CD4-positive, alpha-beta T cell (primary cell): ENCODE measurements at regions not wholly inside any gene's neighbourhood (a gene's known extent, or its start where the extent isn't known, plus 50 kb on each side); places are given as distances from the start of the nearest gene placed in this dataset.

Source experiments
- ATAC-seq: fragments of 200-7000 bp; cut with Tn5 transposase; one replicate; pipeline ENCODE4 v1.10.0; 2022; ENCODE audit warnings: mild to moderate bottlenecking; ENCODE audit not compliant: poor library complexity
- CTCF ChIA-PET: fragments of 350-600 bp; sonication (Branson Sonifier 250); formaldehyde crosslinking; loops from one replicate; lab custom pipeline; 2021; ENCODE audit warnings: antibody characterized with exemption, inconsistent platforms; lab: Charles Lee
- POLR2A ChIA-PET: fragments of 350-600 bp; sonication (Branson Sonifier 250); formaldehyde crosslinking; loops from one replicate; lab custom pipeline; 2021; ENCODE audit warnings: antibody characterized with exemption, inconsistent platforms; lab: Charles Lee
- DNase-seq, 14 experiments: peaks; one replicate each; pipeline ENCODE4 v3.0.0-alpha.2; 2013 to 2020; ENCODE audit warnings: mixed read lengths in 2 of 14
- H3K27ac ChIP-seq, 2 donors: one replicate each; pipeline versions ENCODE4 v1.5.1 to v1.7.0; 2013; ENCODE audit warnings: low read length in 2 of 2, low read depth in 1 of 2, mild to moderate bottlenecking in 1 of 2
- H3K27me3 ChIP-seq, 2 experiments: 1 replicate in 1 of 2; 2 replicates in 1 of 2; pipeline versions ENCODE4 v1.6.1 to v1.7.0; 2013; ENCODE audit warnings: low read length in 2 of 2, control low read depth in 1 of 2, mild to moderate bottlenecking in 1 of 2, moderate library complexity in 1 of 2; ENCODE audit not compliant: insufficient read depth in 2 of 2, control insufficient read depth in 1 of 2
- H3K36me3 ChIP-seq: one replicate; pipeline ENCODE4 v1.6.1; 2013; ENCODE audit warnings: low read length, control low read depth; ENCODE audit not compliant: insufficient read depth
- H3K4me1 ChIP-seq: one replicate; pipeline ENCODE4 v1.6.1; 2013; ENCODE audit warnings: low read length, control low read depth; ENCODE audit not compliant: insufficient read depth
- H3K4me3 ChIP-seq: one replicate; pipeline ENCODE4 v1.5.1; 2013; ENCODE audit warnings: mild to moderate bottlenecking, low read length, moderate library complexity
- H3K9me3 ChIP-seq, 2 experiments: 1 replicate in 1 of 2; 2 replicates in 1 of 2; pipeline versions ENCODE4 v1.6.1 to v1.7.0; 2013; ENCODE audit warnings: low read length in 2 of 2, mild to moderate bottlenecking in 2 of 2, control low read depth in 1 of 2, moderate library complexity in 1 of 2; ENCODE audit not compliant: control insufficient read depth in 1 of 2, insufficient read depth in 1 of 2
- H3K27ac Mint-ChIP-seq: one replicate; pipeline ENCODE4 v1.8.0; 2020; ENCODE audit warnings: mixed read lengths
- H3K27me3 Mint-ChIP-seq: one replicate; pipeline ENCODE4 v1.8.0; 2021; ENCODE audit warnings: mixed read lengths
- H3K36me3 Mint-ChIP-seq: one replicate; pipeline ENCODE4 v1.8.0; 2021; ENCODE audit warnings: low read depth, mixed read lengths
- H3K4me1 Mint-ChIP-seq: one replicate; pipeline ENCODE4 v1.8.0; 2021; ENCODE audit warnings: low read depth, mixed read lengths
- H3K4me3 Mint-ChIP-seq: one replicate; pipeline ENCODE4 v1.8.0; 2020; ENCODE audit warnings: mild to moderate bottlenecking, mixed read lengths
- H3K9me3 Mint-ChIP-seq: one replicate; pipeline ENCODE4 v1.8.0; 2020; ENCODE audit warnings: mixed read lengths
- intact Hi-C, 2 experiments: fragments of 100-400 bp; cut with DNase I in 1 of 2; cut with micrococcal nuclease in 1 of 2; formaldehyde crosslinking; loops; one replicate each; pipeline versions ENCODE4 v1.15.1 to v1.9.0; 2023 to 2025; cut with DNase I, micrococcal nuclease
- TF ChIP-seq, protein P1 (sequence below): fragments of 200-600 bp; IDR thresholded peaks from one replicate; pipeline ENCODE4 v1.8.0; 2022; ENCODE audit warnings: antibody characterized with exemption, mild to moderate bottlenecking

DNA sequence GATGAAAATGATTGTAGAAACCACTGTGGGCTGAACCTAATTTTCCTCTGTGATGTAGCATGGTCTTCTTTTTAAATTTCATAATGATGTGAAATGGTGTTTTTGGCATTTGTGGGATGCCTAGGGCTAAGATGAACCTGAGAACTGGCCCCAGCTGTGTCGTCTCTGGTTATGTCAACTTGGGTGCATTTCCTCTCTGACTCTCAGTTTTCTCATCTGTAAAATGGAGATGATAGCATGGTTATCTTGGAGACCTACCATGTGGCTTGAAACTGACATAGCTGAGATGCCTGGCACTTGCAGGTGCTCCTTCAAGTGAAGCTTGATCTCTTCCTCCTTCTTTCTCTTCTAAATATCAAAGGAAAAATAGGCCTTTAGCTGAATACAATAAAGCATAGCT lies 77.8 kb downstream of the BOD1 start:
- no peaks in the 10 kb centered on the region for H3K36me3 Mint-ChIP-seq
- Histone ChIP-seq H3K9me3 (no peaks in the 10 kb centered on the region), H3K4me1 (no peaks in the 10 kb centered on the region), H3K27me3 (peaks cover 0 to 2% of the 10 kb centered on the region in 2 experiments), H3K27ac (no peak overlapping the region), H3K36me3 (no peaks in the 10 kb centered on the region), H3K4me3 (no peak overlapping the region)
- no peak overlapping the region for H3K4me3 Mint-ChIP-seq
- TF ChIP-seq, protein P1, sequence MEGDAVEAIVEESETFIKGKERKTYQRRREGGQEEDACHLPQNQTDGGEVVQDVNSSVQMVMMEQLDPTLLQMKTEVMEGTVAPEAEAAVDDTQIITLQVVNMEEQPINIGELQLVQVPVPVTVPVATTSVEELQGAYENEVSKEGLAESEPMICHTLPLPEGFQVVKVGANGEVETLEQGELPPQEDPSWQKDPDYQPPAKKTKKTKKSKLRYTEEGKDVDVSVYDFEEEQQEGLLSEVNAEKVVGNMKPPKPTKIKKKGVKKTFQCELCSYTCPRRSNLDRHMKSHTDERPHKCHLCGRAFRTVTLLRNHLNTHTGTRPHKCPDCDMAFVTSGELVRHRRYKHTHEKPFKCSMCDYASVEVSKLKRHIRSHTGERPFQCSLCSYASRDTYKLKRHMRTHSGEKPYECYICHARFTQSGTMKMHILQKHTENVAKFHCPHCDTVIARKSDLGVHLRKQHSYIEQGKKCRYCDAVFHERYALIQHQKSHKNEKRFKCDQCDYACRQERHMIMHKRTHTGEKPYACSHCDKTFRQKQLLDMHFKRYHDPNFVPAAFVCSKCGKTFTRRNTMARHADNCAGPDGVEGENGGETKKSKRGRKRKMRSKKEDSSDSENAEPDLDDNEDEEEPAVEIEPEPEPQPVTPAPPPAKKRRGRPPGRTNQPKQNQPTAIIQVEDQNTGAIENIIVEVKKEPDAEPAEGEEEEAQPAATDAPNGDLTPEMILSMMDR: no peak
- intact Hi-C loops: no loop called here
- H3K27me3 Mint-ChIP-seq: peaks cover 27% of the 10 kb centered on the region
- ChIA-PET CTCF (no interaction called here), POLR2A (no interaction called here)
- DNase-seq (no peak), ATAC-seq (no peak)
- H3K9me3 Mint-ChIP-seq: no peaks in the 10 kb centered on the region
- H3K27ac Mint-ChIP-seq: no peak overlapping the region
- H3K4me1 Mint-ChIP-seq: no peaks in the 10 kb centered on the region

GRCh38 chr5:173538018-173538417 lies 78.4 kb downstream of the BOD1 start:
- H3K9me3 ChIP-seq: no peaks in the 10 kb centered on the region
- H3K9me3 Mint-ChIP-seq: no peaks in the 10 kb centered on the region
- H3K4me3 Mint-ChIP-seq: no peak overlapping the region
- ChIA-PET POLR2A (no interaction called here), CTCF (no interaction called here)
- H3K27ac ChIP-seq: no peak overlapping the region
- H3K36me3 ChIP-seq: no peaks in the 10 kb centered on the region
- TF ChIP-seq, protein P1: no peak
- H3K4me1 Mint-ChIP-seq: no peaks in the 10 kb centered on the region
- H3K27me3 ChIP-seq: peaks cover 0 to 2% of the 10 kb centered on the region in 2 experiments
- ATAC-seq: no peak
- no peak overlapping the region for H3K27ac Mint-ChIP-seq
- no peak overlapping the region for H3K4me3 ChIP-seq
- no peaks in the 10 kb centered on the region for H3K36me3 Mint-ChIP-seq
- H3K27me3 Mint-ChIP-seq: peaks cover 27% of the 10 kb centered on the region
- DNase-seq: no peak
- intact Hi-C loops: no loop called here
- H3K4me1 ChIP-seq: no peaks in the 10 kb centered on the region

GRCh38 chr5:173537228-173537627 lies 79.2 kb downstream of the BOD1 start:
- Mint-ChIP-seq H3K27ac (no peak overlapping the region), H3K36me3 (no peaks in the 10 kb centered on the region), H3K4me1 (no peaks in the 10 kb centered on the region), H3K4me3 (no peak overlapping the region), H3K27me3 (peaks cover 27% of the 10 kb centered on the region), H3K9me3 (no peaks in the 10 kb centered on the region)
- Histone ChIP-seq H3K4me3 (no peak overlapping the region), H3K36me3 (no peaks in the 10 kb centered on the region), H3K4me1 (no peaks in the 10 kb centered on the region), H3K27me3 (peaks cover 0 to 2% of the 10 kb centered on the region in 2 experiments), H3K9me3 (no peaks in the 10 kb centered on the region), H3K27ac (no peak overlapping the region)
- CTCF ChIA-PET: no interaction called here
- POLR2A ChIA-PET: no interaction called here
- TF ChIP-seq, protein P1: no peak
- intact Hi-C loops: no loop called here
- DNase-seq: no peak
- ATAC-seq: no peak
